Activated CD4-positive, alpha-beta memory T cell treated with anti-CD3 and anti-CD28 coated beads for 36 hours (primary cell): ENCODE measurements at regions not wholly inside any gene's neighbourhood (a gene's known extent, or its start where the extent isn't known, plus 50 kb on each side); places are given as distances from the start of the nearest gene placed in this dataset.

Experiments
- CTCF ChIA-PET: fragments of 350-600 bp; sonication (Branson Sonifier 250); formaldehyde crosslinking; loops from one replicate; lab custom pipeline; 2021; ENCODE audit warnings: antibody characterized with exemption, inconsistent platforms; lab: Charles Lee
- POLR2A ChIA-PET: fragments of 350-600 bp; sonication (Branson Sonifier 250); formaldehyde crosslinking; loops from one replicate; lab custom pipeline; 2021; ENCODE audit warnings: antibody characterized with exemption; lab: Charles Lee
- DNase-seq: peaks from one replicate; pipeline ENCODE4 v3.0.0-alpha.2; 2020
- H3K27ac Mint-ChIP-seq: one replicate; pipeline ENCODE4 v1.8.0; 2021; ENCODE audit warnings: mixed read lengths
- H3K27me3 Mint-ChIP-seq: one replicate; pipeline ENCODE4 v1.8.0; 2021; ENCODE audit warnings: mixed read lengths
- H3K36me3 Mint-ChIP-seq: one replicate; pipeline ENCODE4 v1.8.0; 2021; ENCODE audit warnings: mixed read lengths
- H3K4me1 Mint-ChIP-seq: one replicate; pipeline ENCODE4 v1.8.0; 2021; ENCODE audit warnings: low read depth, mixed read lengths
- H3K4me3 Mint-ChIP-seq: one replicate; pipeline ENCODE4 v1.8.0; 2021; ENCODE audit warnings: mild to moderate bottlenecking, mixed read lengths
- H3K9me3 Mint-ChIP-seq: one replicate; pipeline ENCODE4 v1.8.0; 2021; ENCODE audit warnings: mixed read lengths
- intact Hi-C: fragments of 100-400 bp; cut with micrococcal nuclease; formaldehyde crosslinking; loops from one replicate; pipeline ENCODE4 v1.15.1; 2023

- no peak overlapping the region for H3K4me3 Mint-ChIP-seq
- POLR2A ChIA-PET: no interaction called here
- intact Hi-C loops: no loop called here
- no peak overlapping the region for H3K27ac Mint-ChIP-seq
- CTCF ChIA-PET: no interaction called here
- no peaks in the 10 kb centered on the region for H3K9me3 Mint-ChIP-seq
- DNase-seq: no peak
- no peaks in the 10 kb centered on the region for H3K27me3 Mint-ChIP-seq
- H3K36me3 Mint-ChIP-seq: no peaks in the 10 kb centered on the region
- no peaks in the 10 kb centered on the region for H3K4me1 Mint-ChIP-seq
Observed at GRCh38 chr18:45328811-45329210, 286.5 kb upstream of the SLC14A2 start.

- intact Hi-C loops: no loop called here
- Mint-ChIP-seq H3K27ac (no peak overlapping the region), H3K4me1 (no peaks in the 10 kb centered on the region), H3K4me3 (no peak overlapping the region), H3K9me3 (no peaks in the 10 kb centered on the region), H3K27me3 (no peaks in the 10 kb centered on the region), H3K36me3 (no peaks in the 10 kb centered on the region)
- ChIA-PET CTCF (no interaction called here), POLR2A (no interaction called here)
- no peak for DNase-seq
Observed at GRCh38 chr18:45329316-45329715, 286.0 kb upstream of the SLC14A2 start.

GRCh38 chr18:45330170-45330594 is 285.1 kb upstream of the SLC14A2 start:
- no peaks in the 10 kb centered on the region for H3K4me1 Mint-ChIP-seq
- H3K36me3 Mint-ChIP-seq: no peaks in the 10 kb centered on the region
- H3K27me3 Mint-ChIP-seq: no peaks in the 10 kb centered on the region
- H3K4me3 Mint-ChIP-seq: no peak overlapping the region
- H3K9me3 Mint-ChIP-seq: no peaks in the 10 kb centered on the region
- H3K27ac Mint-ChIP-seq: no peak overlapping the region
- POLR2A ChIA-PET: no interaction called here
- CTCF ChIA-PET: no interaction called here
- intact Hi-C loops: no loop called here
- no peak for DNase-seq

- Mint-ChIP-seq H3K27ac (no peak overlapping the region), H3K9me3 (no peaks in the 10 kb centered on the region), H3K4me1 (no peaks in the 10 kb centered on the region), H3K4me3 (no peak overlapping the region), H3K36me3 (no peaks in the 10 kb centered on the region), H3K27me3 (peaks cover 3% of the 10 kb centered on the region)
- CTCF ChIA-PET: no interaction called here
- POLR2A ChIA-PET: no interaction called here
- no peak for DNase-seq
- intact Hi-C loops: no loop called here
Observed at GRCh38 chr18:45332871-45333270, 282.4 kb upstream of the SLC14A2 start.

- Mint-ChIP-seq H3K4me1 (no peaks in the 10 kb centered on the region), H3K36me3 (no peaks in the 10 kb centered on the region), H3K4me3 (no peak overlapping the region), H3K9me3 (no peaks in the 10 kb centered on the region), H3K27me3 (peaks cover 3% of the 10 kb centered on the region), H3K27ac (no peak overlapping the region)
- no peak for DNase-seq
- ChIA-PET POLR2A (no interaction called here), CTCF (no interaction called here)
- intact Hi-C loops: no loop called here
Observed at GRCh38 chr18:45334191-45334590, 281.1 kb upstream of the SLC14A2 start.

GRCh38 chr18:45335282-45336043 is 279.8 kb upstream of the SLC14A2 start:
- no peaks in the 10 kb centered on the region for H3K9me3 Mint-ChIP-seq
- H3K4me1 Mint-ChIP-seq: no peaks in the 10 kb centered on the region

GRCh38 chr18:45336448-45336847 is 278.8 kb upstream of the SLC14A2 start:
- Mint-ChIP-seq H3K4me1 (no peaks in the 10 kb centered on the region), H3K27me3 (peaks cover 6% of the 10 kb centered on the region), H3K27ac (no peak overlapping the region), H3K36me3 (no peaks in the 10 kb centered on the region), H3K4me3 (no peak overlapping the region), H3K9me3 (no peaks in the 10 kb centered on the region)
- CTCF ChIA-PET: no interaction called here
- POLR2A ChIA-PET: no interaction called here
- intact Hi-C loops: no loop called here
- DNase-seq: no peak

More at GRCh38 chr18:45335282-45336043, 279.8 kb upstream of the SLC14A2 start:
- ChIA-PET POLR2A (no interaction called here), CTCF (no interaction called here)
- Mint-ChIP-seq H3K4me3 (no peak overlapping the region), H3K27me3 (peaks cover 3% of the 10 kb centered on the region), H3K36me3 (no peaks in the 10 kb centered on the region), H3K27ac (no peak overlapping the region)
- intact Hi-C loops: no loop called here
- DNase-seq: no peak

- Mint-ChIP-seq H3K27ac (no peak overlapping the region), H3K36me3 (no peaks in the 10 kb centered on the region), H3K4me3 (no peak overlapping the region), H3K27me3 (peaks cover 6% of the 10 kb centered on the region), H3K9me3 (no peaks in the 10 kb centered on the region), H3K4me1 (no peaks in the 10 kb centered on the region)
- CTCF ChIA-PET: no interaction called here
- POLR2A ChIA-PET: no interaction called here
- intact Hi-C loops: no loop called here
- DNase-seq: no peak
Observed at GRCh38 chr18:45337477-45337876, 277.8 kb upstream of the SLC14A2 start.

- POLR2A ChIA-PET: no interaction called here
- no peak overlapping the region for H3K27ac Mint-ChIP-seq
- intact Hi-C loops: no loop called here
- no peaks in the 10 kb centered on the region for H3K36me3 Mint-ChIP-seq
- no peak overlapping the region for H3K4me3 Mint-ChIP-seq
- no peak for DNase-seq
- H3K4me1 Mint-ChIP-seq: no peaks in the 10 kb centered on the region
- CTCF ChIA-PET: no interaction called here
- H3K9me3 Mint-ChIP-seq: no peaks in the 10 kb centered on the region
- peaks cover 6% of the 10 kb centered on the region for H3K27me3 Mint-ChIP-seq
Observed at GRCh38 chr18:45339810-45340550, 275.3 kb upstream of the SLC14A2 start.

GRCh38 chr18:45340884-45341283 is 274.4 kb upstream of the SLC14A2 start:
- Mint-ChIP-seq H3K4me3 (no peak overlapping the region), H3K36me3 (no peaks in the 10 kb centered on the region), H3K27ac (no peak overlapping the region), H3K9me3 (no peaks in the 10 kb centered on the region), H3K4me1 (no peaks in the 10 kb centered on the region), H3K27me3 (peaks cover 6% of the 10 kb centered on the region)
- ChIA-PET CTCF (no interaction called here), POLR2A (no interaction called here)
- intact Hi-C loops: no loop called here
- no peak for DNase-seq

GRCh38 chr18:45341454-45341853 is 273.8 kb upstream of the SLC14A2 start:
- ChIA-PET CTCF (no interaction called here), POLR2A (no interaction called here)
- no peak overlapping the region for H3K27ac Mint-ChIP-seq
- intact Hi-C loops: no loop called here
- peaks cover 5% of the 10 kb centered on the region for H3K27me3 Mint-ChIP-seq
- H3K4me1 Mint-ChIP-seq: no peaks in the 10 kb centered on the region
- no peaks in the 10 kb centered on the region for H3K9me3 Mint-ChIP-seq
- DNase-seq: no peak
- H3K36me3 Mint-ChIP-seq: no peaks in the 10 kb centered on the region
- H3K4me3 Mint-ChIP-seq: no peak overlapping the region

GRCh38 chr18:45342166-45342565 is 273.1 kb upstream of the SLC14A2 start:
- ChIA-PET CTCF (no interaction called here), POLR2A (no interaction called here)
- Mint-ChIP-seq H3K27ac (no peak overlapping the region), H3K4me3 (no peak overlapping the region), H3K27me3 (peaks cover 3% of the 10 kb centered on the region), H3K36me3 (no peaks in the 10 kb centered on the region), H3K9me3 (no peaks in the 10 kb centered on the region), H3K4me1 (no peaks in the 10 kb centered on the region)
- DNase-seq: no peak
- intact Hi-C loops: no loop called here

- intact Hi-C loops: no loop called here
- POLR2A ChIA-PET: no interaction called here
Observed at GRCh38 chr18:45342653-45343052, 272.6 kb upstream of the SLC14A2 start.

More at GRCh38 chr18:45342653-45343052, 272.6 kb upstream of the SLC14A2 start:
- Mint-ChIP-seq H3K27me3 (peaks cover 3% of the 10 kb centered on the region), H3K4me3 (no peak overlapping the region), H3K4me1 (no peaks in the 10 kb centered on the region), H3K36me3 (no peaks in the 10 kb centered on the region), H3K27ac (no peak overlapping the region), H3K9me3 (no peaks in the 10 kb centered on the region)
- no peak for DNase-seq
- CTCF ChIA-PET: no interaction called here
